Fibroblast of skin of right quadriceps (primary cell): ENCODE measurements at regions not wholly inside any gene's neighbourhood (a gene's known extent, or its start where the extent isn't known, plus 50 kb on each side); places are given as distances from the start of the nearest gene placed in this dataset.

Experiments used
- DNase-seq: peaks from one replicate; pipeline ENCODE4 v3.0.0-alpha.2; 2013

DNA sequence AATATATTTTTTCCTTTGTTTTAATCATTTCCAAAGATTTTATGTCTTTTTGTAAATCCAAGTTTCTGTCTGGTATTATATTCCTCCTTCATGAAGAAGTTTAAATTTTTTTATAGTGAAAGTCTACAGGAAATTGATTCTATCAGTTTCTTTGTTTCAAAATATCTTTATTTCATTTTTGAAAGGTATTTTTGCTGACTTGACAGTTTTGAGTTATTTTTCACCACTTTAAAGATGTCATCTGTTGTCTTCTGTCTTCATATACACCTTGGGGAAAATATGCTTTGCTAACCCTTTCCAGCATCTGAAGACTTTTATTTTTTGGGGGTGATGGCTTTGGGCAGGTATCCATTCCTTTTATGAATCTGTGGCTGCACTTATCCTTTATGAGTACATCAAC is 164.4 kb upstream of the EPHA5 start:
- DNase-seq: no peak

DNA sequence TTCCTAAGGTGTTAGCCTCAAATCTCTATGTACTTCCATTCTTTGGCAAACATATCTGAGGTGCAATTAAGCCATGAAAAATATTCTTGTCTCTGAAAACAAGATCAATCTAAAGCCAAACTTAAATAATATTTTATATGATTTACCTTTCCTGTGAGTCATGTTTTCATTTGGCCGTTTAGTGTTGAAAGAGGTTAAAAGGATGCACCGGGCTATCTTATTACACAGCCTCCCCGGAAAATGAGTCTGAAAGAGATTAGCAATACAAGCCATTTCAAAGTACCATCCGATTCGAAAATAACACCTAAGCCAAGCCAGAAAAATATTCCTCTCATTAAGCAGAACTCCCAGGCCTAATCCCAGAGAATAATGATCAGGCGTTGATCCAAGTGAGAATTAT is 161.5 kb upstream of the EPHA5 start:
- no peak for DNase-seq

DNA sequence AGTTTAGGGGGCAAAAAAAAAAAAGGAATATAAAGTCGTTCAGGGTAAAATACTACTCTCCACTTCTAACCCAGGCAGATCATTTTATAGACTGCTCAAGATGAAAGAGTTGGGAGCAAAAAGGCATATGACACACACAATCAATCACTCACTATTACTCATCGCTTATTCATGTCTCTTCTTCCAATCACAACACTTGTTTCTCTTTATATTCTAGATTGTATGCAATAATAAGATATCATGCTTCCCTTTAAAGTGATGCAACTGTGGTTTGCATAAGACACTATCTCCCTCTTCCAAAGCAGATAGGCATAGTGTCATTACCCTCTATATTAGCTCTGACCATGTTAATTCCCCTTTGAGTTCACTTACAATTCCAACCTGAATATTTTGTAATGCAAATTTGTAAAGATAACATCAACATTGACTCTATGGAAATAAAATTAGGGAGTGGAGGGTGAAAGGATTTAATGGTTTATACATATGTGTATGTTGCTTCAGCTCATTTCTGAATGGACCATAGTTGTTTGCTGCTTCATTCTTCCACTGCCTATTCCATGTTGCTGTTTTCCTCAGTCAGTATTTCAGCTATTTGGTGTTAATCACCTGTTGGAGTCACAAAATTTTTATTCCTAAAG is 154.9 kb upstream of the EPHA5 start:
- DNase-seq: peak; percentile 49

DNA sequence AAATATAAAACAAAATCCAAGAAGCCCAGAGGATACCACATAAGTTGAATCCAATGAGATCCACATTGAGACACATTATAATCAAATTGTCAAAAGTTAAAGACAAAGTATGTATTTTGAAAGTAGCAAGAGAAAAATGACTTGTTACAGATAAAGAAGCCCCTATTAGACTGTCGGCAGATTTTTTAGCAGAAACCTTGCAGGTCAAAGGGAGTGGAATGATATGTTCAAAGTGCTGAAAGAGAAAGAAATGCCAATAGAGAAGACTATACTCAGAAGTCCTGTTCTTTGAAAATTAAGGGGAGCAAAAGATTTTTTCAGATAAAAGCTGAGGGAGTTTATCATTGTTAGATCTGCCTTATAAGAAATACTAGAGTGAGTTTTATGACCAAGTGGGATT is 148.9 kb upstream of the EPHA5 start:
- DNase-seq: no peak

DNA sequence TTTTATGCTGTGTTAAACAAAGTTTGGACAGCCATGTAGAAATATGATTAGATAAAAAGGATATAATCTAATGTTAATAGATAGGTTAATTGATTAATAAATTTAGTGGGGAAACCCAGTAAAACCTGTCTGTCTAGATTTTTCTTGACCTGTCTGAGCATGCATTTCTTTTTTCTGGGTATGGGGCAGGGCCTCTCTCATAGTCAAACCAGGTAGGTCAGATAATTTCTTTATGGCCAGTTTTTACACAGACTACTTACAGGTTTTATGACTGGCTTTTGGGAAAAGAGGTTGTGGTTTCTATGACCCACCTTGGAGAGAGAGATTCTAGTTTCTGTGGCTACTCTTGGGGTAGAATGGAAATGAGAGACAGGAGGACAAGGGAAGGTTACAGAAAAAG is 135.6 kb upstream of the EPHA5 start:
- DNase-seq: no peak

DNA sequence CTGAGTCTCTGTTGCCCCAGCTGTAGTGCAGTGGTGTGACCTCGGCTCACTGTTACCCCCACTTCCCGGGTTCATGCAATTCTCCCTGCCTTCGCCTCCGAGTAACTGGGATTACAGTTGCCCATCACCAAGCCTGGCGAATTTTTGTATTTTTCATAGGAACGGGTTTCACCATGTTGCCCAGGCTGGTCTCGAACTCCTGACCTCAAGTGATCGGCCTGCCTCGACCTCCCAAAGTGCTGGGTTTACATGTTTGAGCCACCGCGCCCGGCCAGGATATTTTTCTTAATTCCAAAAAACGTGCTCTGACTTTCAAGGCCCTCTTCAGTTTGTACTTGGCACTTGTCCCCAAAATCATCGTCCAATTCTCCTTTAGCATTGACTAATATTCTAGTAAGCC is 129.2 kb upstream of the EPHA5 start:
- DNase-seq: no peak

DNA sequence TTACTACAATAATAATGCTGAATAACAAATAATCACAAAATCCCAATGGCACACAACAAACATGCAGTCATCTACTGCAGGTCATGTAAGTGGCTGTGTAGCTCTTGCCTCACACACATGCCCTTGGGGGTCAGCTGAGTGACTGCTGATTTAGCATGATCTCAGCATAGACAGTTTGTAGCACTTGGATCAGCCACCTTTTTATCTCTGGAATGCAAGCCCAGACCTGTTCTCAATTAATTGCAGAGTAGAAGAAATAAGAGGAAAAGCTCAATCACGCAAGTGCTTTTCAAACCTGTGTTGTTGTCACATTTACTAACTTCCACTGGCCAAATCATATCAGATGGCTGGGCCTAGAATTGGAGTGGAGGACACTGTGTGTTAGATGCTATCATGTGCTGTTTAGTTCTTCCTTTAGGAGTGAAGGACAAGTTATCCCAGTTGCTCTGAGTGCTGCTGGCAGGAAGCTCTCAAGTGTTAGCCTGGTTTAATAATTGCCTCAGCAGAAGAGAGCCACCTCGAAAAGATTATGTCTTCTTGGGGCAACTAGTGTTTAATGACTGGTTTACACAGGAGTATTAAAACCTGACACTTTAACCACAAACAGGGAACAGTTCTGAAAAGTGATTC is 128.3 kb upstream of the EPHA5 start:
- DNase-seq: no peak

DNA sequence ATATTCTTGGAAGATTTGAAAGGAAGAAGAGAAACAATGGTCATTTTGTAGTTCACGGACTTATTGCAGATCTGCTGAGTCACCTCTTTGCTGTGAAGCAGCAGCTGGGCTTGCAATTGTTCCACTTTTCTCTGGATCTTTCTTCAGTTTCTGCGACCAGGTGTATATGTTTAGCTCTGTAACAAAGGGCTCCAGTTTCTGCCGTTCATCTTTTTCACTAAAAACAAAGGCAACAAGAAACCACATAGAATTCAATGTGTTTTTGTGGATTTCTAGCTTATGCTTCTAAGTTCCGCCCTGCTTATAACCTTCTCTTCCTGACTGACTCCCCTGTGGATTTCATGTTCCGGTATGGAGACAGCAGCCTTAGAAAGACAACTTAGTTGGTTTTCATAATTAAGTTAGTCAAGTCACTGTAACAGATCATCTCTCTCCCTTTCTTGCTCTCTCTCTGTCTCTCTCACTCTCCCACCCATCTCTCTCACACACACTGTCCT is 121.6 kb upstream of the EPHA5 start:
- DNase-seq: no peak

DNA sequence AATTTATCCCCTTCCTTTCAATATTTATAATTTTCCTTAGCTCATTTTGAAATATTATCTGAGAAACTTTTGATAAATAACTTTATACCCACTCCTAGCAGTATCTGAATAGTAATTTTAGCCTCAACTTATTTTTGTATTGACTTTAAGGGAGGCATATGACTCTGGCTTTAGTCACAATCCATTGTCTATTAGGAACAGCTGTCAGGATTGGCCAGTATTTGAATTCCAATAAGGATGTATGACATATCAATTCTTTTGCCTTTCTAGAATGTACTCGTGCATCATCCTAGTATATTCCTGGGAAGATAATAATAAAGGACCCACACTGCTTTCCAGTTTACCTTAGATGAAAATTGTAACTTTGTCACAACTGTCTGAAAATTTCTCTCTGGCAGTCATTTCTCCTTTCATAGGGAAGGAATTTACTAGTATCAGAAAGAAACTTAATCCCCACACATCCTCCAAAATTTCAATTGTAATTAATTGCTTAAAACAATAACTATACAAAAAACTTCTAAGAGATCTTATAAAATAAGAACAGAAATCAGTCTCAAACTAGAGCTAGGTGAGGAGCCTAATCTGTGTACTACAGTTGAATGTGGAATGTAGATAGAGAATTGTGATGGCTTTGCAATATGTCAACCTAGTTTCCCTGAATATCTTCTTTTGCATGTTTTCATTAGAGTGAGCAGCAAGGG is 121.0 kb upstream of the EPHA5 start:
- DNase-seq: no peak

DNA sequence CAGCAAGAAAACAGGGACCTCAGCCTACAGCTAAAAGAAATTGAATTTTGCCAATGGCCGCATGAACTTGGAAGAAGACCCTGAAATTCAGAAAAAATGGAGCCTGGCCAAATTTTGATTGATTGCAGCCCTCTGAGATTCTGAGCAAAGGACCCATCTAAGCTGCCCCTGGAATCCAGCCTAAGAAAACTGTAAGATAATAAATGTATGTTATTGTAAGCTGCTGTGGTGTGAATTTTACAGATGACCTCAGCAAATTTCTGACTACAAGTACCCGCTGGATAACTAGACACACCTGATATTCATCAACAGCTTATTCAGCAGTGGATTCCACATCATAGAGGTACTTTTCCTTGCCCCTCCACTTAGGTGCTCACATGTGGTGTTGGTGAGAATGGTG is 119.5 kb upstream of the EPHA5 start:
- peak; percentile 3 for DNase-seq

DNA sequence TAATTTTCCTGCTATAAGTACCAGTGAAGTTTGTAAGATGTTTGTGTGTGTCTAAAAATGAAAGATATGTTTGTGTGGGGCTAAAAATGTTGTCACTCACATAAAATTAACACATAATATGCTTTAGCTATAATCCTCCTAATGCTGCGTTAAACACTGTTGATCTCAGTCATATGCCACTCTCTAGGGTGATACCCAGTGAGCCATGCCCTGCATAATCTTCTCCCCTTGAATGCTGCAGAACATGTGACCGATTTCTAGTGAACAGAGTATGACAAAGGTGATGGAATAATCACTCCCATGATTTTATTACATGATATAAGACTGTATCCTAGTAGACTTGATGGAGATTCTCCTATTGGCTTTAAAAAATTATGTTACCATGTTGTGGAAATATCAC is 119.1 kb upstream of the EPHA5 start:
- no peak for DNase-seq

DNA sequence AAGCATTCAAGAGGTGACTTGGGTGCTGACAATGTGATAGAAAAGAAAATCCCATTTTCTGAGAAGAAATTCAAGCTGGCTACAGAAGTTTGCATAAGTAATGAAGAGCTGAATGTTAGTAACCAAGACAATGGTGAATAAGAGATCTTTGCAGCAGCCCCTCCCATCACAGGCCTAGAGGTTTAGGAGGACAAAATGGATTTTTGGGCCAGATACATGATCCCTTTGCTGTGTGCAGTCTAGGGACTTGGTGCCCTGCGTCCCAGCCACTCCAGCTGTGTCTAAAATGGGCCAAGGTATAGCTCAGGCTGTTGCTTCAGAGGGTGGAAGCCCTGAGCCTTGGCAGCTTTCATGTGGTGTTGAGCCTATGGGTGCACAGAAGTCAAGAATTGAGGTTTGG is 107.0 kb upstream of the EPHA5 start:
- no peak for DNase-seq

DNA sequence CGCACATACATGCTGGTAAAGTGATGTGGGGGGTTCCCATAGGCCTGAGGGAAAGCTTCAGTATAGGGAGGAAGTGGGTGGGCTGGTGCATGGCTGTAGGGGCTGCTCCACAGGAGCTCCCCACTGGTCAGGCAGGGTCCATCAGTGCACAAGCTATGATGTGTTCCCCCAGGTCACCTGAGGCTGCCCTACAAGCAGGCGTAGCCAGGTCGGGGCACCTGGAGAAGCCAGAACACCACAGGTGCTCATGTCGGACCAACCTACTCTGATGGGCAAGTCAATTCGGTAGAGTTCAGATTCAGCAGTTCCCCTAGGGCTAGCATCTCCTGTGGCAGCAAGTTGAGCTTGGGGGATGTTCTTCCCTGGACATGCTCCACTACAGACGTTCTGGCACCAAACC is 103.3 kb upstream of the EPHA5 start:
- DNase-seq: no peak

DNA sequence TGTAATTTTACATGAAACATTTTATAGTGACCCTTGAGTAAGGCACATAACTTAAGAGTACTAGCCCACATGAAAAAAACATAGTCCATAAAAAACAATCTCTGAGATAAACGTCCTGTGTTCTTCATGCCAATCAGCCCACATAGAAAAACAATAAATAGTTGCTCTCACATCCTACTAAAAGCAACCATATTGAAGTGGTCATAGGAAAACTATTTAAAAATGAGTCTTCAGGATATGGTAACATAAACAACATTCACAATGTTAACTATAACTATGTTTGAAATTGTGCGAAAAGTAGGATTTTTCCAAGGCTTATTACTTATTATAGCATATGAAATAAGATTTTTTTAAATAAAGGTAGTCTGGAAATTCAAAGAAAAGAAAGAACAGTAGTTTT is 77.1 kb upstream of the EPHA5 start:
- DNase-seq: no peak

DNA sequence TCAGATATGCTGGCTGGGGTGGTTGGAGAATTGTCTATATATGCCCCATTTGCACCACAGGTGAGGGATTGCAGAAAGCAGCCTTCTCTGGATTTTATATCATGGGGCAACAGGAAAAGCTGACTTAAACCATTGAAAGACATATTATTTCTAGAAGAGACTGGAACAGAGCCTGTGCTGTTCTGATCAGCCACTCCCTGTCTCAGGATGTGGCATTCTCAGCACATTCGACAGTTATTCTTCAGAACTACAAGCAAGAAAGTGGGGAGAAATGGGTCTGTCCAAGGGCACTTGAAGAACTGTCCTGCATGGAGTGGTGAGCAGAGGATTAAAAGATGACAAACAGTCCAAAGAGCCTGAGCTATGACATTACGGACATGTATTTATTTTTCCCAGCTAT is 67.8 kb upstream of the EPHA5 start:
- no peak for DNase-seq

DNA sequence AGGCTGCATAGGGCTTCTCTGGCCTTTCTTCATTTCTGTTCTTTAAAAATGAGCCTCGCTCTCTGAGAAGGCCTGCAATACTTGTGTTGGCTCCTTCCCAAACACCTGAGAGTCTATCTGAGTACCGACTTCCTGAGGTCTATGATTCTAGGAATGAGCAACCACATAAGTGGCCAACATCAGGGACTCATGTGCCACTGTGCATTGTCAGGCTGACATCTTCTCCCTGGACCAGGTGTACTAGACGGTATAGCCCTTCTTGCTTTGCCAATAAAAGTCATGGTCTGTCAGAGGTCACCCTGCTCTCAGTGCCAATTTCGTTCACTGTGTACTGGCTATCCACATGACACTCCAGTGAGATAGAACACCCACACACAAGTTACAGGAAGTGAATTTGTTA is 67.4 kb upstream of the EPHA5 start:
- no peak for DNase-seq

DNA sequence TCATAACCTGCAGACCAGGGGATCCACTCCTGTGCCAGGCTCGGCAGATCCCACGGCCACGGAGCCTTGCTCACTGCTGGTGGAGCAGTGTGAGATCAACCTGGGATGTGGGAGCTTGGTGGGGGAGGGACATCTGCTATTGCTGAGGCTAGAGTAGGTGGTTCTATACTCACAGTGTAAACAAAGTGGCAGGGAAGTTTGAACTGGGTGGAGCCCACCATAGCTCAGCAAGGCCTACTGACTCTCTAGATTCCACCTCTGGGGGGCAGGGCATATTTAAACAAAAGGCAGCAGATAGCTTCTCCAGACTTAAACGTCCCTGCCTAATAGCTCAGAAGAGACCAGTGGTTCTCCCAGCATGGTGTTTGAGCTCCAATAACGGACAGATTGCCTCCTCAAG is 54.7 kb upstream of the EPHA5 start:
- no peak for DNase-seq
